ENCODE measurements at regions not wholly inside any gene's neighbourhood (a gene's known extent, or its start where the extent isn't known, plus 50 kb on each side); places are given as distances from the start of the nearest gene placed in this dataset.

DNA sequence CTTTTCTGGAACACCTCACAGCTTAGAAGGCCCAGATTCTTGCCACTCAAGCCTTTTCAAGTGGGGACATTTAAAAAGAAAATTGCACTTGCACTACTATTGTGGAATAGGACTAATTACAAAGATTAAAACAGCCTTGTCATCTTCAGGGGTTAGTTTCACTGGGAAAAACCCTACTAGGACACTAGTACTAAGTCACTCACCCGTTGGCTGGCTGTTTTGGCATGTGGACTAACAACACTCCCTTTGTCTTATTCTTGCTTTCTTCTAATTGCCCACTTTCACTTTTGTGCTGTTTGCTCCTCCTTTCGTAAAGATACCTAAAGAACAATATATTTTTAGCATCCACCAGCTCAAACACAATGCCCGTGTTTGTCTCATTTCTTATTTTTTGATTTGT is 200.9 kb upstream of the MID1 start:
- H3K79me2 ChIP-seq (ENCODE audit: control insufficient read depth, low read length) = no peaks in the 10 kb centered on the region
- no peaks in the 10 kb centered on the region for H3K4me1 ChIP-seq (ENCODE audit: control insufficient read depth, low read length)
- no peaks in the 10 kb centered on the region for H3K36me3 ChIP-seq (ENCODE audit: control insufficient read depth, low read length)
- H3K27ac ChIP-seq (ENCODE audit: low read depth, low read length) = no peak overlapping the region
- H3K27me3 ChIP-seq (ENCODE audit: control insufficient read depth, low read length) = no peaks in the 10 kb centered on the region
- H3K4me2 ChIP-seq (ENCODE audit: low read length) = no peak overlapping the region
- no peaks in the 10 kb centered on the region for H3K9me2 ChIP-seq (replicated peaks; ENCODE audit: control insufficient read depth, low read length)
- no peak overlapping the region for H3K4me3 ChIP-seq (ENCODE audit: low read length)
- no peaks in the 10 kb centered on the region for H3F3A ChIP-seq (ENCODE audit: control insufficient read depth, insufficient read depth)
- TF ChIP-seq, protein P1, sequence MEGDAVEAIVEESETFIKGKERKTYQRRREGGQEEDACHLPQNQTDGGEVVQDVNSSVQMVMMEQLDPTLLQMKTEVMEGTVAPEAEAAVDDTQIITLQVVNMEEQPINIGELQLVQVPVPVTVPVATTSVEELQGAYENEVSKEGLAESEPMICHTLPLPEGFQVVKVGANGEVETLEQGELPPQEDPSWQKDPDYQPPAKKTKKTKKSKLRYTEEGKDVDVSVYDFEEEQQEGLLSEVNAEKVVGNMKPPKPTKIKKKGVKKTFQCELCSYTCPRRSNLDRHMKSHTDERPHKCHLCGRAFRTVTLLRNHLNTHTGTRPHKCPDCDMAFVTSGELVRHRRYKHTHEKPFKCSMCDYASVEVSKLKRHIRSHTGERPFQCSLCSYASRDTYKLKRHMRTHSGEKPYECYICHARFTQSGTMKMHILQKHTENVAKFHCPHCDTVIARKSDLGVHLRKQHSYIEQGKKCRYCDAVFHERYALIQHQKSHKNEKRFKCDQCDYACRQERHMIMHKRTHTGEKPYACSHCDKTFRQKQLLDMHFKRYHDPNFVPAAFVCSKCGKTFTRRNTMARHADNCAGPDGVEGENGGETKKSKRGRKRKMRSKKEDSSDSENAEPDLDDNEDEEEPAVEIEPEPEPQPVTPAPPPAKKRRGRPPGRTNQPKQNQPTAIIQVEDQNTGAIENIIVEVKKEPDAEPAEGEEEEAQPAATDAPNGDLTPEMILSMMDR (IDR thresholded peaks at IDR 0.05; ENCODE audit: low read depth, low read length, poor library complexity, severe bottlenecking) = no peak
- TF ChIP-seq EZH2phosphoT487 (IDR thresholded peaks at IDR 0.05; ENCODE audit: borderline replicate concordance, low read length) = no peak
- no peaks in the 10 kb centered on the region for H3K9me3 ChIP-seq (ENCODE audit: control insufficient read depth, insufficient read depth, low read length)
- H4K20me1 ChIP-seq (ENCODE audit: control insufficient read depth, insufficient read depth, low read depth, low read length) = no peaks in the 10 kb centered on the region

- Histone ChIP-seq H3K79me2 (ENCODE audit: control insufficient read depth, low read length) (no peaks in the 10 kb centered on the region), H3K4me3 (ENCODE audit: low read length) (no peak overlapping the region), H3K4me2 (ENCODE audit: low read length) (no peak overlapping the region), H3K27ac (ENCODE audit: low read depth, low read length) (no peak overlapping the region), H3K27me3 (ENCODE audit: control insufficient read depth, low read length) (no peaks in the 10 kb centered on the region), H3K9me2 (replicated peaks; ENCODE audit: control insufficient read depth, low read length) (no peaks in the 10 kb centered on the region), H3F3A (ENCODE audit: control insufficient read depth, insufficient read depth) (no peaks in the 10 kb centered on the region), H3K9me3 (ENCODE audit: control insufficient read depth, insufficient read depth, low read length) (no peaks in the 10 kb centered on the region), H4K20me1 (ENCODE audit: control insufficient read depth, insufficient read depth, low read depth, low read length) (no peaks in the 10 kb centered on the region), H3K36me3 (ENCODE audit: control insufficient read depth, low read length) (no peaks in the 10 kb centered on the region), H3K4me1 (ENCODE audit: control insufficient read depth, low read length) (no peaks in the 10 kb centered on the region)
- no peak for TF ChIP-seq EZH2phosphoT487 (IDR thresholded peaks at IDR 0.05; ENCODE audit: borderline replicate concordance, low read length)
- TF ChIP-seq, protein P1 (IDR thresholded peaks at IDR 0.05; ENCODE audit: low read depth, low read length, poor library complexity, severe bottlenecking) = no peak
These were observed 207.7 kb upstream of the MID1 start for GRCh38 chrX:10828036-10828435.

- Histone ChIP-seq H3K4me3 (ENCODE audit: low read length) (no peak overlapping the region), H3K79me2 (ENCODE audit: control insufficient read depth, low read length) (no peaks in the 10 kb centered on the region), H3K9me3 (ENCODE audit: control insufficient read depth, insufficient read depth, low read length) (no peaks in the 10 kb centered on the region), H3K36me3 (ENCODE audit: control insufficient read depth, low read length) (no peaks in the 10 kb centered on the region), H3F3A (ENCODE audit: control insufficient read depth, insufficient read depth) (no peaks in the 10 kb centered on the region), H3K4me2 (ENCODE audit: low read length) (no peak overlapping the region), H3K27ac (ENCODE audit: low read depth, low read length) (no peak overlapping the region), H3K4me1 (ENCODE audit: control insufficient read depth, low read length) (no peaks in the 10 kb centered on the region), H4K20me1 (ENCODE audit: control insufficient read depth, insufficient read depth, low read depth, low read length) (no peaks in the 10 kb centered on the region), H3K9me2 (replicated peaks; ENCODE audit: control insufficient read depth, low read length) (no peaks in the 10 kb centered on the region), H3K27me3 (ENCODE audit: control insufficient read depth, low read length) (no peaks in the 10 kb centered on the region)
- TF ChIP-seq, protein P1 (IDR thresholded peaks at IDR 0.05; ENCODE audit: low read depth, low read length, poor library complexity, severe bottlenecking) = no peak
- no peak for TF ChIP-seq EZH2phosphoT487 (IDR thresholded peaks at IDR 0.05; ENCODE audit: borderline replicate concordance, low read length)
These were observed 208.3 kb upstream of the MID1 start for GRCh38 chrX:10828640-10829039.

Measured in DOHH2 (cell line).